ENCODE measurements at regions not wholly inside any gene's neighbourhood (a gene's known extent, or its start where the extent isn't known, plus 50 kb on each side); places are given as distances from the start of the nearest gene placed in this dataset.

DNA sequence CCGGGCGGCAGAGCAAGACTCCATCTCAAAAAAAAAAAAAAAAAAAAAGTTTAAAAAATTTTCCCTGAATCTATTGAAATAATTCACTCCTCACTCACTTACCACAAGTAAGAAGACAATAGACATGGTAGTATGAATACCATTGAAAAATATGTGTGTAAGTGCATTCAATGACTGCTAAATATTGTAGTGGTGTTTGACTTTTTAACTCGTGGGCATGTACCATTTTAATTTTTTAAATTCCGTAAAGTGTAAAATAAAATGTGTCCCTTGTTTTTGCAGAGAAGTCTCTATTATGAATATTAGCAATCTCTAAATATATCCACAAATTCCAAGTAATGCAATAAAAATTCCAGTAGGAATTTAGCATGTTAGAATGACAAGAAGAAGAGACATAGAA, 134.1 kb downstream of the COPS8 start:
- DNase-seq (ENCODE audit: low spot score) = no peak
- H3K4me2 ChIP-seq = no peak overlapping the region
- no peaks in the 10 kb centered on the region for H3K36me3 Mint-ChIP-seq
- peaks cover 6% of the 10 kb centered on the region for H3K4me1 ChIP-seq
- H3K27ac ChIP-seq = no peak overlapping the region
- H3K27ac Mint-ChIP-seq = no peak overlapping the region
- TF ChIP-seq, protein P1, sequence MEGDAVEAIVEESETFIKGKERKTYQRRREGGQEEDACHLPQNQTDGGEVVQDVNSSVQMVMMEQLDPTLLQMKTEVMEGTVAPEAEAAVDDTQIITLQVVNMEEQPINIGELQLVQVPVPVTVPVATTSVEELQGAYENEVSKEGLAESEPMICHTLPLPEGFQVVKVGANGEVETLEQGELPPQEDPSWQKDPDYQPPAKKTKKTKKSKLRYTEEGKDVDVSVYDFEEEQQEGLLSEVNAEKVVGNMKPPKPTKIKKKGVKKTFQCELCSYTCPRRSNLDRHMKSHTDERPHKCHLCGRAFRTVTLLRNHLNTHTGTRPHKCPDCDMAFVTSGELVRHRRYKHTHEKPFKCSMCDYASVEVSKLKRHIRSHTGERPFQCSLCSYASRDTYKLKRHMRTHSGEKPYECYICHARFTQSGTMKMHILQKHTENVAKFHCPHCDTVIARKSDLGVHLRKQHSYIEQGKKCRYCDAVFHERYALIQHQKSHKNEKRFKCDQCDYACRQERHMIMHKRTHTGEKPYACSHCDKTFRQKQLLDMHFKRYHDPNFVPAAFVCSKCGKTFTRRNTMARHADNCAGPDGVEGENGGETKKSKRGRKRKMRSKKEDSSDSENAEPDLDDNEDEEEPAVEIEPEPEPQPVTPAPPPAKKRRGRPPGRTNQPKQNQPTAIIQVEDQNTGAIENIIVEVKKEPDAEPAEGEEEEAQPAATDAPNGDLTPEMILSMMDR (IDR thresholded peaks at IDR 0.05) = no peak
- TF ChIP-seq EZH2 (IDR thresholded peaks at IDR 0.05) = no peak
- no peak for TF ChIP-seq EZH2phosphoT487 (IDR thresholded peaks at IDR 0.05)
- no peaks in the 10 kb centered on the region for H3K79me2 ChIP-seq (ENCODE audit: low read depth)
- H4K20me1 ChIP-seq (ENCODE audit: low read depth) = no peaks in the 10 kb centered on the region
- H3K4me3 Mint-ChIP-seq = no peak overlapping the region
- H3K4me3 ChIP-seq = no peak overlapping the region
- H3K4me1 Mint-ChIP-seq = no peaks in the 10 kb centered on the region
- no peak overlapping the region for H3K9ac ChIP-seq
- no peaks in the 10 kb centered on the region for H3K36me3 ChIP-seq
- no peaks in the 10 kb centered on the region for H3F3A ChIP-seq (ENCODE audit: low read depth)
- H3K27me3 ChIP-seq = no peaks in the 10 kb centered on the region
- H2AFZ ChIP-seq (replicated peaks) = no peak overlapping the region
- H3K9me3 Mint-ChIP-seq = no peaks in the 10 kb centered on the region
- no peaks in the 10 kb centered on the region for H3K9me3 ChIP-seq (ENCODE audit: low read depth)
- H3K27me3 Mint-ChIP-seq (ENCODE audit: insufficient read depth, low read depth) = no peaks in the 10 kb centered on the region

DNA sequence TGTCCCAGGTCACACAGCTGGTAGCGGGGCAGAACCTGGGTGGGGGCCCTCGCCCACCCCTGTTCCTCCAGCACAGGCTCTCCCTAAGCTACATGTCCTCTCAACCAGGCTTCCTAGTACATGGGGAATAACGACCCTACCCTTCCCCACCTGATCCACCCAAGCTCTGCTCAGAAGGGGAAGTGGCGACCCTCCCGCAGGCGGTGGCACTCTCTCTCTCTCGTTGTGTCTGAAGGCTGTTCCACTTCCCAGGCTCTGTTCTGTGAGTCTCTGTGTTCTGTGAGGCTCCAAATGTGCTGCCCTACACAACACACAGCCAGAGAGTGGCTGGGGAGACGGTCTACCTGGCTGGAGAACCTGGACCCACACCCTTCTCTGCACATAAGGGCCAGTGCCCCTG, 135.8 kb downstream of the COPS8 start:
- H3K4me3 Mint-ChIP-seq = no peak overlapping the region
- no peak overlapping the region for H3K27ac ChIP-seq
- no peaks in the 10 kb centered on the region for H4K20me1 ChIP-seq (ENCODE audit: low read depth)
- H3F3A ChIP-seq (ENCODE audit: low read depth) = no peaks in the 10 kb centered on the region
- peaks cover 6% of the 10 kb centered on the region for H3K4me1 ChIP-seq
- H3K4me3 ChIP-seq = no peak overlapping the region
- no peak overlapping the region for H3K9ac ChIP-seq
- no peaks in the 10 kb centered on the region for H3K4me1 Mint-ChIP-seq
- H3K9me3 Mint-ChIP-seq = no peaks in the 10 kb centered on the region
- no peaks in the 10 kb centered on the region for H3K27me3 Mint-ChIP-seq (ENCODE audit: insufficient read depth, low read depth)
- H3K27ac Mint-ChIP-seq = no peak overlapping the region
- H3K27me3 ChIP-seq = no peaks in the 10 kb centered on the region
- no peaks in the 10 kb centered on the region for H3K79me2 ChIP-seq (ENCODE audit: low read depth)
- no peak for DNase-seq (ENCODE audit: low spot score)
- no peak overlapping the region for H3K4me2 ChIP-seq
- TF ChIP-seq, protein P1 (IDR thresholded peaks at IDR 0.05) = no peak
- no peak for TF ChIP-seq EZH2phosphoT487 (IDR thresholded peaks at IDR 0.05)
- no peak for TF ChIP-seq EZH2 (IDR thresholded peaks at IDR 0.05)
- H3K9me3 ChIP-seq (ENCODE audit: low read depth) = no peaks in the 10 kb centered on the region
- no peaks in the 10 kb centered on the region for H3K36me3 ChIP-seq
- H2AFZ ChIP-seq (replicated peaks) = no peak overlapping the region
- no peaks in the 10 kb centered on the region for H3K36me3 Mint-ChIP-seq

DNA sequence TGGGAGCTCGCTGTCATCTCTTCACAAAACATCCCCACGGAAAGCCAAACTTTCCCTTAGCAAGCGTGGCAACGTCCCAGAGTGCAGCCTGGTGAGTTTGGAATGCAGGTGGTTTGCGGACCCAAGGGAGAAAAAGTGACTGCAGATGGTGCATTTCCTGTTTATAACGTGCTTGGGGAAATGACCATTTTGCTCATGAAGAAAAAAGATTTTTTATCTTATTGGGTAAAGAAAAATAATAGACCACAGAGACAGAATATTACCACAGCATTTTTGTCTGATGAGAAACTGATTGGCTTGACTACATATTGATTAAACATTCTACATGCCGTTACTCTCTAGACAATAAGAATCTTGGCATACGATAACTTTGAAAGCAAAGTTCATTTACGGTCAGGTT, 136.5 kb downstream of the COPS8 start:
- Histone ChIP-seq H3K79me2 (ENCODE audit: low read depth) (no peaks in the 10 kb centered on the region), H4K20me1 (ENCODE audit: low read depth) (no peaks in the 10 kb centered on the region), H3K27ac (no peak overlapping the region), H3K4me3 (no peak overlapping the region), H3K36me3 (no peaks in the 10 kb centered on the region), H2AFZ (replicated peaks) (no peak overlapping the region), H3K4me2 (no peak overlapping the region), H3K9ac (no peak overlapping the region), H3K9me3 (ENCODE audit: low read depth) (no peaks in the 10 kb centered on the region), H3K27me3 (no peaks in the 10 kb centered on the region), H3F3A (ENCODE audit: low read depth) (no peaks in the 10 kb centered on the region), H3K4me1 (peaks cover 6% of the 10 kb centered on the region)
- TF ChIP-seq EZH2 (IDR thresholded peaks at IDR 0.05) (no peak), EZH2phosphoT487 (IDR thresholded peaks at IDR 0.05) (no peak)
- TF ChIP-seq, protein P1 (IDR thresholded peaks at IDR 0.05) = no peak
- Mint-ChIP-seq H3K4me1 (no peaks in the 10 kb centered on the region), H3K4me3 (no peak overlapping the region), H3K27me3 (ENCODE audit: insufficient read depth, low read depth) (no peaks in the 10 kb centered on the region), H3K27ac (no peak overlapping the region), H3K36me3 (no peaks in the 10 kb centered on the region), H3K9me3 (no peaks in the 10 kb centered on the region)
- no peak for DNase-seq (ENCODE audit: low spot score)

Measured in neural progenitor cell (in vitro differentiated cells).